H1 (cell line): ENCODE measurements at regions not wholly inside any gene's neighbourhood (a gene's known extent, or its start where the extent isn't known, plus 50 kb on each side); places are given as distances from the start of the nearest gene placed in this dataset.

Experiments used
- CTCF ChIA-PET: fragments of 300-600 bp; sonication (Branson Sonifier 250); formaldehyde crosslinking; loops from one replicate; lab custom pipeline; 2021; ENCODE audit not compliant: partially characterized antibody; lab: Charles Lee
- POLR2A ChIA-PET: fragments of 300-600 bp; sonication (Branson Sonifier 250); formaldehyde crosslinking; loops from one replicate; lab custom pipeline; 2021; ENCODE audit warnings: inconsistent platforms; ENCODE audit not compliant: partially characterized antibody; lab: Charles Lee
- DNase-seq, 2 experiments: peaks; one replicate each; pipeline versions ENCODE4 v3.0.0 to v3.0.0-alpha.2; 2010 to 2022; ENCODE audit warnings: low spot score in 2 of 2, low read depth in 1 of 2, mixed read lengths in 1 of 2
- FAIRE-seq: peaks from 2 replicates; lab custom pipeline; 2011; peaks lifted over from hg19 to GRCh38; lab: Jason Lieb, UNC
- H2AFZ ChIP-seq: 2 replicates; pipeline ENCODE4 v1.8.1; 2012; ENCODE audit warnings: low read length, inconsistent platforms
- H2AK5ac ChIP-seq: 2 replicates; pipeline ENCODE4 v1.6.1; 2013; ENCODE audit warnings: low read depth, low read length
- H2BK120ac ChIP-seq: replicated peaks from 2 replicates; pipeline ENCODE3; 2013; ENCODE audit warnings: low read depth, low read length, inconsistent platforms
- H2BK12ac ChIP-seq: 2 replicates; pipeline ENCODE4 v1.6.1; 2013; ENCODE audit warnings: low read depth, low read length
- H2BK15ac ChIP-seq: 2 replicates; pipeline ENCODE4 v1.6.1; 2013; ENCODE audit warnings: low read length
- H2BK20ac ChIP-seq: 2 replicates; pipeline ENCODE4 v1.6.1; 2013; ENCODE audit warnings: low read length
- H2BK5ac ChIP-seq: 2 replicates; pipeline ENCODE4 v1.6.1; 2013; ENCODE audit warnings: low read depth, low read length
- H3K14ac ChIP-seq: 2 replicates; pipeline ENCODE4 v1.6.1; 2013; ENCODE audit warnings: inconsistent platforms; ENCODE audit not compliant: insufficient read length
- H3K18ac ChIP-seq: 2 replicates; pipeline ENCODE4 v1.6.1; 2013; ENCODE audit warnings: low read length; ENCODE audit errors: extremely low read depth
- H3K23ac ChIP-seq: 2 replicates; pipeline ENCODE4 v1.6.1; 2013; ENCODE audit warnings: inconsistent platforms; ENCODE audit not compliant: insufficient read length
- H3K23me2 ChIP-seq: 2 replicates; pipeline ENCODE4 v1.6.1; 2013; ENCODE audit warnings: low read depth, low read length
- H3K27ac ChIP-seq: 2 replicates; pipeline ENCODE4 v1.6.1; 2011; ENCODE audit warnings: low read depth, low read length, inconsistent platforms
- H3K27me3 ChIP-seq, 4 experiments: replicated peaks in 1 of 4; 1 replicate in 1 of 4; 2 replicates in 3 of 4; pipeline versions ENCODE4 v1.6.1 to v1.8.1; 2011 to 2013; ENCODE audit warnings: low read length in 3 of 4, mild to moderate bottlenecking in 3 of 4, inconsistent platforms in 2 of 4, mixed read lengths in 2 of 4, moderate library complexity in 1 of 4; ENCODE audit not compliant: control insufficient read depth in 3 of 4, insufficient read depth in 3 of 4; ENCODE audit errors: extremely low read depth in 1 of 4
- H3K36me3 ChIP-seq, 4 experiments: 2 replicates each; pipeline versions ENCODE4 v1.6.1 to v1.8.1; 2011 to 2013; ENCODE audit warnings: mild to moderate bottlenecking in 4 of 4, low read length in 3 of 4, moderate library complexity in 2 of 4, control low read depth in 1 of 4, inconsistent platforms in 1 of 4; ENCODE audit not compliant: insufficient read depth in 4 of 4, control insufficient read depth in 2 of 4
- H3K4ac ChIP-seq: replicated peaks from 2 replicates; pipeline ENCODE3; 2013; ENCODE audit warnings: low read length, low read depth, mixed read lengths, inconsistent platforms; ENCODE audit not compliant: insufficient read length
- H3K4me1 ChIP-seq, 4 experiments: replicated peaks in 1 of 4; 1 replicate in 1 of 4; 2 replicates in 3 of 4; pipeline versions ENCODE4 v1.6.1 to v1.8.1; 2011 to 2013; ENCODE audit warnings: low read length in 3 of 4, inconsistent platforms in 2 of 4, mixed read lengths in 1 of 4; ENCODE audit not compliant: insufficient read depth in 4 of 4, control insufficient read depth in 3 of 4
- H3K4me2 ChIP-seq, 2 experiments: 2 replicates each; pipeline versions ENCODE4 v1.6.1 to v1.8.1; 2011 to 2013; ENCODE audit warnings: low read depth in 2 of 2, low read length in 2 of 2, control low read depth in 1 of 2, inconsistent platforms in 1 of 2, mild to moderate bottlenecking in 1 of 2; ENCODE audit not compliant: insufficient read depth in 1 of 2
- H3K4me3 ChIP-seq, 4 experiments: fragments of 200-600, 300-600 bp in 1 of 4; sonication (generic), shearing (Covaris generic), sonication (Bioruptor Twin) in 1 of 4; 2 replicates each; pipeline versions ENCODE4 v1.5.1 to v1.8.1; 2011 to 2016; ENCODE audit warnings: low read length in 4 of 4, low read depth in 3 of 4, control low read depth in 2 of 4, inconsistent platforms in 2 of 4, mild to moderate bottlenecking in 2 of 4, mixed read lengths in 1 of 4, moderate library complexity in 1 of 4; ENCODE audit not compliant: insufficient read depth in 2 of 4; ENCODE audit errors: extremely low read depth in 1 of 4
- H3K56ac ChIP-seq: replicated peaks from 2 replicates; pipeline ENCODE3; 2013; ENCODE audit warnings: low read depth, mild to moderate bottlenecking, mixed read lengths, low read length, inconsistent platforms; ENCODE audit not compliant: insufficient read length
- H3K79me1 ChIP-seq: 2 replicates; pipeline ENCODE4 v1.6.1; 2013; ENCODE audit warnings: low read depth, low read length, control low read depth
- H3K79me2 ChIP-seq, 2 experiments: 2 replicates each; pipeline versions ENCODE4 v1.6.1 to v1.8.1; 2012 to 2013; ENCODE audit warnings: low read length in 2 of 2, mild to moderate bottlenecking in 2 of 2, inconsistent platforms in 1 of 2; ENCODE audit not compliant: insufficient read depth in 2 of 2, control insufficient read depth in 1 of 2
- H3K9ac ChIP-seq, 4 experiments: replicated peaks in 1 of 4; 1 replicate in 1 of 4; 2 replicates in 3 of 4; pipeline versions ENCODE4 v1.6.1 to v1.8.1; 2011 to 2013; ENCODE audit warnings: low read depth in 3 of 4, low read length in 3 of 4, control low read depth in 2 of 4, mild to moderate bottlenecking in 2 of 4, moderate library complexity in 2 of 4, inconsistent platforms in 1 of 4; ENCODE audit errors: extremely low read depth in 1 of 4
- H3K9me3 ChIP-seq, 2 experiments: 2 replicates each; pipeline versions ENCODE4 v1.6.1 to v1.8.1; 2012 to 2013; ENCODE audit warnings: mild to moderate bottlenecking in 2 of 2, moderate library complexity in 2 of 2, control low read depth in 1 of 2, inconsistent platforms in 1 of 2, low read depth in 1 of 2, low read length in 1 of 2, mixed read lengths in 1 of 2; ENCODE audit not compliant: insufficient read depth in 2 of 2
- H4K20me1 ChIP-seq, 2 experiments: replicated peaks in 1 of 2; 2 replicates each; pipeline versions ENCODE3 to v1.8.1; 2011 to 2013; ENCODE audit warnings: inconsistent platforms in 2 of 2, low read length in 2 of 2, mild to moderate bottlenecking in 1 of 2; ENCODE audit not compliant: insufficient read depth in 2 of 2, control insufficient read depth in 1 of 2
- H4K5ac ChIP-seq: 2 replicates; pipeline ENCODE4 v1.6.1; 2013; ENCODE audit warnings: low read length, low read depth, mixed read lengths, inconsistent platforms; ENCODE audit not compliant: insufficient read length
- H4K8ac ChIP-seq: 2 replicates; pipeline ENCODE4 v1.8.0; 2013; ENCODE audit warnings: mild to moderate bottlenecking, moderate library complexity, low read length, inconsistent platforms; ENCODE audit not compliant: insufficient read depth; ENCODE audit errors: extremely low read depth
- H4K91ac ChIP-seq: replicated peaks from 2 replicates; pipeline ENCODE3; 2013; ENCODE audit warnings: low read length, mixed read lengths, inconsistent platforms; ENCODE audit not compliant: insufficient read length
- CREB1 ChIP-seq: IDR thresholded peaks from 2 replicates; pipeline ENCODE4 v1.6.1; 2012; ENCODE audit warnings: inconsistent platforms
- EP300 ChIP-seq, 2 experiments: IDR thresholded peaks; 1 replicate in 1 of 2; 2 replicates in 1 of 2; pipeline ENCODE4 v1.6.1; 2011 to 2012; ENCODE audit warnings: low read depth in 2 of 2, low read length in 2 of 2, mild to moderate bottlenecking in 2 of 2, borderline replicate concordance in 1 of 2, inconsistent platforms in 1 of 2, moderate library complexity in 1 of 2
- POU5F1 ChIP-seq: IDR thresholded peaks from 2 replicates; pipeline ENCODE4 v1.6.1; 2011; ENCODE audit warnings: low read depth, mild to moderate bottlenecking, low read length, moderate library complexity
- SRF ChIP-seq: IDR thresholded peaks from 2 replicates; pipeline ENCODE4 v1.6.1; 2011; ENCODE audit warnings: mild to moderate bottlenecking, low read depth, low read length, moderate library complexity
- WGBS, 2 experiments: shearing (Covaris generic) in 1 of 2; methylation state at CpG; one replicate each; pipeline versions ENCODE4 v1.1.6 to v1.1.7; 2013 to 2015; ENCODE audit warnings: low lambda C conversion rate in 2 of 2, mixed read lengths in 2 of 2, inconsistent platforms in 1 of 2, low coverage in 1 of 2, missing lambda C conversion rate in 1 of 2; ENCODE audit not compliant: insufficient replicate concordance in 2 of 2, insufficient coverage in 1 of 2, insufficient read length in 1 of 2; ENCODE audit errors: extremely low coverage in 1 of 2, missing lambda C conversion rate in 1 of 2; 5-methylcytosine and 5-hydroxymethylcytosine counted together

GRCh38 chr22:48504519-48505140, 1323.0 kb downstream of the BRD1 start:
- no peaks in the 10 kb centered on the region for H3K9me3 ChIP-seq
- WGBS, 2 experiments = 89% methylated on average over 7 of the region's 7 CpGs; no CpG with 5 or more reads in 1 of the 2 experiments
- no peak overlapping the region for H2BK5ac ChIP-seq
- H2BK12ac ChIP-seq = no peak overlapping the region
- H2BK15ac ChIP-seq = no peak overlapping the region
- peaks cover 17 to 20% of the 10 kb centered on the region in 2 experiments for H4K20me1 ChIP-seq
- H3K4ac ChIP-seq = no peak overlapping the region
- H2BK120ac ChIP-seq = no peak overlapping the region
- TF ChIP-seq CREB1 (no peak), POU5F1 (no peak), SRF (no peak), EP300 (IDR thresholded peaks at IDR 0.05; ENCODE audit: borderline replicate concordance in 1 of 2, low read depth in 2 of 2, low read length in 2 of 2) (no peak)
- TF ChIP-seq, all 59 proteins: peak for 0
- H3K79me1 ChIP-seq = peaks cover 19% of the 10 kb centered on the region
- H4K5ac ChIP-seq = no peak overlapping the region
- H2BK20ac ChIP-seq = no peak overlapping the region
- ChIA-PET CTCF (interaction anchor here (0.8 to 1.6 kb wide), 4 partner anchors 9 to 1713 kb away, joined by 3 to 4 read pairs (median 4); no protein-coding TSS in a partner anchor), POLR2A (no interaction called here)
- H3K27me3 ChIP-seq = no peaks in the 10 kb centered on the region
- peaks cover 0 to 15% (median 6%) of the 10 kb centered on the region in 4 experiments; a peak in 4 of 7 replicates for H3K4me1 ChIP-seq
- H2AK5ac ChIP-seq = no peak overlapping the region
- no peak overlapping the region for H4K91ac ChIP-seq
- H3K4me2 ChIP-seq = no peak overlapping the region
- H3K79me2 ChIP-seq = peaks cover 0 to 60% of the 10 kb centered on the region in 2 experiments; a peak in 2 of 4 replicates
- H3K4me3 ChIP-seq = no peak overlapping the region
- H4K8ac ChIP-seq = no peak overlapping the region; the same call in 1 of the 2 replicates
- H3K18ac ChIP-seq = no peak overlapping the region
- no peak overlapping the region for H3K14ac ChIP-seq
- no peak overlapping the region for H3K9ac ChIP-seq
- H3K23me2 ChIP-seq = no peaks in the 10 kb centered on the region
- no peak overlapping the region for H2AFZ ChIP-seq
- DNase-seq = no peak
- no peak overlapping the region for H3K56ac ChIP-seq
- H3K27ac ChIP-seq = no peak overlapping the region
- no peak for FAIRE-seq
- H3K23ac ChIP-seq = no peak overlapping the region
- no peaks in the 10 kb centered on the region for H3K36me3 ChIP-seq
